LNCaP clone FGC (cell line): ENCODE measurements at regions not wholly inside any gene's neighbourhood (a gene's known extent, or its start where the extent isn't known, plus 50 kb on each side); places are given as distances from the start of the nearest gene placed in this dataset.

Source experiments
- DNase-seq: peaks from one replicate; pipeline ENCODE4 v3.0.0-alpha.2; 2011; ENCODE audit warnings: low read depth
- H3K4me3 ChIP-seq: 2 replicates; pipeline ENCODE4 v1.5.1; 2011; ENCODE audit warnings: mild to moderate bottlenecking, low read depth, low read length, control low read depth
- TF ChIP-seq, protein P1 (sequence below): IDR thresholded peaks from 2 replicates; pipeline ENCODE4 v1.5.1; 2012; ENCODE audit warnings: mild to moderate bottlenecking; ENCODE audit not compliant: control insufficient read depth, insufficient read depth; ENCODE audit errors: extremely low read depth

DNA sequence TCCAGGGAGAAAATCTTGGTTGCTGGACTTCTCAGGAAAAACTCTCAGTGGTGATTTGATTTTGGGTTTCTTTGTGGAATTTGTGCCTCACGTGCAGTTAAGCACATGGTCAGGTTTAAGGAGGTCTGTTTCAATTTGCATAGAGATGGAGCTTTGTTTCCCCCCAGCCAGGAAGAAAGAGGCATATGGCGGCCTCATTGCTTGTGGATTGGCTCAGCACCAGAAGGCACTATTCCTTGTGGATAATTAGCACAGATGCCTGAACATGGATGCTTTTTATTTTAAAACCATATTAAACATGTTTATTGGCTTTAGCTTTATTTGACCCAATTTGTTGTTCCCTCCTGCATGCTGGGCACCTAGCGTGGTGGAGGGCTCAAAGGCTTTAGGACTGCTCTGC is 125.1 kb upstream of the RGMA start:
- H3K4me3 ChIP-seq, result no peak overlapping the region
- TF ChIP-seq, protein P1, sequence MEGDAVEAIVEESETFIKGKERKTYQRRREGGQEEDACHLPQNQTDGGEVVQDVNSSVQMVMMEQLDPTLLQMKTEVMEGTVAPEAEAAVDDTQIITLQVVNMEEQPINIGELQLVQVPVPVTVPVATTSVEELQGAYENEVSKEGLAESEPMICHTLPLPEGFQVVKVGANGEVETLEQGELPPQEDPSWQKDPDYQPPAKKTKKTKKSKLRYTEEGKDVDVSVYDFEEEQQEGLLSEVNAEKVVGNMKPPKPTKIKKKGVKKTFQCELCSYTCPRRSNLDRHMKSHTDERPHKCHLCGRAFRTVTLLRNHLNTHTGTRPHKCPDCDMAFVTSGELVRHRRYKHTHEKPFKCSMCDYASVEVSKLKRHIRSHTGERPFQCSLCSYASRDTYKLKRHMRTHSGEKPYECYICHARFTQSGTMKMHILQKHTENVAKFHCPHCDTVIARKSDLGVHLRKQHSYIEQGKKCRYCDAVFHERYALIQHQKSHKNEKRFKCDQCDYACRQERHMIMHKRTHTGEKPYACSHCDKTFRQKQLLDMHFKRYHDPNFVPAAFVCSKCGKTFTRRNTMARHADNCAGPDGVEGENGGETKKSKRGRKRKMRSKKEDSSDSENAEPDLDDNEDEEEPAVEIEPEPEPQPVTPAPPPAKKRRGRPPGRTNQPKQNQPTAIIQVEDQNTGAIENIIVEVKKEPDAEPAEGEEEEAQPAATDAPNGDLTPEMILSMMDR, result no peak
- DNase-seq, result no peak

- DNase-seq, result no peak
- TF ChIP-seq, protein P1, result no peak
- no peak overlapping the region for H3K4me3 ChIP-seq
These were observed 124.3 kb upstream of the RGMA start for GRCh38 chr15:93213281-93213680.

GRCh38 chr15:93212578-93212977 is 123.6 kb upstream of the RGMA start:
- H3K4me3 ChIP-seq, result no peak overlapping the region
- TF ChIP-seq, protein P1, result no peak
- DNase-seq, result no peak

- no peak overlapping the region for H3K4me3 ChIP-seq
- no peak for DNase-seq
- TF ChIP-seq, protein P1, result no peak
These were observed 122.0 kb upstream of the RGMA start for GRCh38 chr15:93210995-93211394.

- TF ChIP-seq, protein P1, result no peak
- no peak for DNase-seq
- no peak overlapping the region for H3K4me3 ChIP-seq
These were observed 120.9 kb upstream of the RGMA start for GRCh38 chr15:93209690-93210445.

- no peak overlapping the region for H3K4me3 ChIP-seq
- TF ChIP-seq, protein P1, result no peak
- DNase-seq, result no peak
These were observed 117.9 kb upstream of the RGMA start for GRCh38 chr15:93206893-93207292.

GRCh38 chr15:93205413-93205812 is 116.4 kb upstream of the RGMA start:
- DNase-seq, result no peak
- TF ChIP-seq, protein P1, result no peak
- H3K4me3 ChIP-seq, result no peak overlapping the region
